Breast epithelium (tissue), 3 donors: ENCODE measurements at regions not wholly inside any gene's neighbourhood (a gene's known extent, or its start where the extent isn't known, plus 50 kb on each side); places are given as distances from the start of the nearest gene placed in this dataset.

Experiments
- CTCF ChIP-seq, 3 donors: fragments of 450-650 bp; IDR thresholded peaks; one replicate each; pipeline ENCODE4 v1.5.1; 2016 to 2017; ENCODE audit warnings: antibody characterized with exemption in 3 of 3, mild to moderate bottlenecking in 3 of 3, moderate library complexity in 3 of 3
- POLR2A ChIP-seq: fragments of 450-650 bp; IDR thresholded peaks from one replicate; pipeline ENCODE4 v1.6.1; 2016; ENCODE audit warnings: antibody characterized with exemption, mild to moderate bottlenecking, moderate library complexity
- POLR2AphosphoS5 ChIP-seq, 3 donors: sonication (generic); formaldehyde crosslinking; IDR thresholded peaks; one replicate each; pipeline ENCODE4 v1.6.1; 2017; ENCODE audit warnings: antibody characterized with exemption in 3 of 3

GRCh38 chr5:104941030-104941645, 1378.5 kb upstream of the NUDT12 start:
- TF ChIP-seq CTCF (IDR thresholded peaks at IDR 0.05) (no peak), POLR2AphosphoS5 (IDR thresholded peaks at IDR 0.05) (no peak), POLR2A (no peak)
